NT2/D1 (cell line): ENCODE measurements at regions not wholly inside any gene's neighbourhood (a gene's known extent, or its start where the extent isn't known, plus 50 kb on each side); places are given as distances from the start of the nearest gene placed in this dataset.

ENCODE experiments used
- DNase-seq: peaks from one replicate; pipeline ENCODE4 v3.0.0-alpha.2; 2011; ENCODE audit warnings: low read depth, low spot score
- H3K27me3 ChIP-seq: 2 replicates; pipeline ENCODE4 v1.6.0; 2011; ENCODE audit warnings: mild to moderate bottlenecking; ENCODE audit not compliant: insufficient read length, insufficient read depth
- H3K36me3 ChIP-seq: 2 replicates; pipeline ENCODE4 v1.6.1; 2011; ENCODE audit warnings: mild to moderate bottlenecking, low read length, mixed read lengths; ENCODE audit not compliant: insufficient read depth, insufficient read length
- H3K4me1 ChIP-seq: 2 replicates; pipeline ENCODE4 v1.5.1; 2011; ENCODE audit not compliant: insufficient read depth, insufficient read length
- H3K4me3 ChIP-seq: 2 replicates; pipeline ENCODE4 v1.5.1; 2011; ENCODE audit warnings: low read depth; ENCODE audit not compliant: insufficient read length
- H3K9ac ChIP-seq: 2 replicates; pipeline ENCODE4 v1.6.0; 2011; ENCODE audit warnings: low read depth; ENCODE audit not compliant: insufficient read length
- H3K9me3 ChIP-seq: 2 replicates; pipeline ENCODE4 v1.5.1; 2011; ENCODE audit warnings: mild to moderate bottlenecking, low read length; ENCODE audit not compliant: insufficient read depth
- SUZ12 ChIP-seq: IDR thresholded peaks from 2 replicates; pipeline ENCODE4 v1.6.1; 2011; ENCODE audit not compliant: insufficient read length, insufficient read depth; ENCODE audit errors: extremely low read depth
- YY1 ChIP-seq: IDR thresholded peaks from 2 replicates; pipeline ENCODE4 v1.6.1; 2011; ENCODE audit not compliant: insufficient read length, insufficient read depth
- ZNF274 ChIP-seq: IDR thresholded peaks from 2 replicates; pipeline ENCODE4 v1.6.1; 2011; ENCODE audit warnings: mild to moderate bottlenecking, low read depth, low read length

DNA sequence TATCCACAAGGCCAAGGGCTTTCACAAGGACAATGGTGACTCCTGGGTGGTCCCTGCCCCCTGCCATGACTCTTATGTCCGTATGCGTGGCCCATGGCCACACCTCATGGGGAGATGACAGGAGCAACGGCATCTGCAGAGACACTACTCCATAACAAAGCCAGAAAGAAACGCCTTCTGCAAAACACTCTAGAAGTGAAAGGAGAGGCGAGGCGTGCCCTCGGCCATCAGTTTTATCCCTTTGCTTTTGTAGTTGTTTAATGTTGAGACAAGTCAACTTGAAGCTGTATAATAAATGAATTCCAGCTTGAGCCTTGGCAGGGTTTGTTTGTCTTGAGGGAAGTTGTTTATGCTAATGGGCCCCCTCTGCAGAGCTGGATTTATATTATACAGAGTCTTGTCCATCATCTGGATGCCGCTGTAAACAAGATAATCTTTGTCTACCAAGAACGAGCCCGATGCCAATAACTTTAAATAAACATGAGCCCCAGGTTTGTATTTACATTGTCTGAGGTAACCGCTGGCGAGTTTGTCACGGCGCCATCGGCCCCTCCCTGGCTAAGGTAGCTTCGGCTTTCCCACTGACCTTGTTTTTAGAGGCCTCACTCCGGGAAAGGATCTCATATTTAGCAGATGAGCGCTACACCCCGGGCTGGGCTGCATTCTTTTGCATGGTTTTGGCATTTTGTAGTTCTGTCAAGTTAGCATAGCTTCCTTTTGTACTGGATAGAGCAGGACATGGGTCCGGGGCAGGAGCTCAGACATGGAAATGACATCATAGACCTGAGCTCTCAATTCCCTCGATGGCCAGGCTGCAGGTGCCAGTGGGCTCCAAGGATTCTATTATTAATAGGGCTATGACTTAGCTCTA, 165.3 kb downstream of the ERCC6L2 start:
- H3K4me3 ChIP-seq, result no peak overlapping the region
- DNase-seq, result peak; percentile 77
- TF ChIP-seq YY1, result no peak
- TF ChIP-seq ZNF274, result no peak
- no peak for TF ChIP-seq SUZ12
- H3K36me3 ChIP-seq, result no peaks in the 10 kb centered on the region
- H3K27me3 ChIP-seq, result peaks cover 13% of the 10 kb centered on the region
- peaks cover 21% of the 10 kb centered on the region; the same call in 1 of the 2 replicates for H3K9me3 ChIP-seq
- no peak overlapping the region for H3K9ac ChIP-seq
- H3K4me1 ChIP-seq, result no peaks in the 10 kb centered on the region

DNA sequence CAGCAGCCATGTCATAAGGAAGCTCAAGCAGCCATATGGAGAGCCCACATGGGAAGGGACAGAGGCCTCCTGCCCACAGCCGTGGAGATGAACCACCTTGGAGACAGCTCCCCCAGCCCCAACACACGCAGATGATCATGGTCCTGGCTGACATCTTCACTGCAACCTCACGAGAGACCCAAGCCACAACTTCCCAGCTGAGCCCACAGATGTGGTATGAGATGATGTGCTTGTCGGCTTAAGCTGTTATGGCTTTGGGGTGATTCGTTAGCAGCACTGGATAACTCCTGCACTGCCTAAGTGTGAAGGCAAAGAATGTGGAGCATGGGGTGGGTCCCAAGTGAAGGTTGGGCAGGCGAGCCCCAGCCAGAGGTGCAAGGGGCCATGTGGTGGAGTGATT, 163.4 kb downstream of the ERCC6L2 start:
- TF ChIP-seq ZNF274, result no peak
- H3K4me3 ChIP-seq, result no peak overlapping the region
- H3K36me3 ChIP-seq, result no peaks in the 10 kb centered on the region
- peaks cover 16% of the 10 kb centered on the region for H3K27me3 ChIP-seq
- no peaks in the 10 kb centered on the region for H3K4me1 ChIP-seq
- DNase-seq, result no peak
- no peak overlapping the region for H3K9ac ChIP-seq
- peaks cover 35% of the 10 kb centered on the region; the same call in 1 of the 2 replicates for H3K9me3 ChIP-seq

- Histone ChIP-seq H3K36me3 (no peaks in the 10 kb centered on the region), H3K4me3 (no peak overlapping the region), H3K27me3 (peaks cover 16% of the 10 kb centered on the region), H3K9ac (no peak overlapping the region), H3K4me1 (no peaks in the 10 kb centered on the region), H3K9me3 (peaks cover 35% of the 10 kb centered on the region; the same call in 1 of the 2 replicates)
- no peak for DNase-seq
- no peak for TF ChIP-seq SUZ12
- no peak for TF ChIP-seq ZNF274
- no peak for TF ChIP-seq YY1
These were observed 162.8 kb downstream of the ERCC6L2 start for GRCh38 chr9:96038271-96038670.

DNA sequence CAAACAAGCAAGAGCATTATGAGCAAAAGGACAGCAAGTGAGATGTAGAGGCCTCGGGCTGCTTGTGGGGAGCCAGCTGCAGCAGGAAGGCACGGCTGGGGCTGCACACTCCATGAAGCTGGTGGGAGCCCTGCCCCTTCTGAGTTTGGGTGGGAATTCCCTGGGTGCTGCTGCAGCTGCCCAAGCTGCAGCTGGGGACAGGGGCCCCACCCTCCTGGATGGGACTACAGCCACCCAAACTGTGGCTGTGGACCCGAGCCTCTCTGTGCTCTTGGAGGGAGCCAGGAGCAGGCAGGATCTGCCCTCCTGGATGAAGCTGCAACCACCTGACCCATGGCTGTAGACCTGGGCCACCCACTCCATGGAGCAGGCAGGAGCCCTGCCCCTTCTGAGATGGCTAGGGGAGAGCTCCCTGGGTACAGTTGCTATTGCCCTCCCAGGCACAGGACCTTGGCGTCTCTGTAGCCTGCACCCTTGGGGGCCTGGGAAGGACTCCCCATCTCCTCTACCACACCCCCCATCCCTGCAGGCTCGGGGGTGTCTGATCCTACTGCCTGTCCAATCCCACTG, 159.1 kb downstream of the ERCC6L2 start:
- H3K36me3 ChIP-seq, result no peaks in the 10 kb centered on the region
- TF ChIP-seq SUZ12 (no peak), ZNF274 (no peak), YY1 (no peak)
- H3K9me3 ChIP-seq, result peaks cover 38% of the 10 kb centered on the region; the same call in 1 of the 2 replicates
- DNase-seq, result no peak
- H3K27me3 ChIP-seq, result peaks cover 16% of the 10 kb centered on the region
- peaks cover 2% of the 10 kb centered on the region for H3K4me1 ChIP-seq
- no peak overlapping the region for H3K4me3 ChIP-seq
- no peak overlapping the region for H3K9ac ChIP-seq

GRCh38 chr9:96033896-96034295, 158.4 kb downstream of the ERCC6L2 start:
- Histone ChIP-seq H3K9me3 (peaks cover 31% of the 10 kb centered on the region; the same call in 1 of the 2 replicates), H3K4me3 (no peak overlapping the region), H3K9ac (no peak overlapping the region), H3K36me3 (no peaks in the 10 kb centered on the region), H3K4me1 (peaks cover 2% of the 10 kb centered on the region), H3K27me3 (peaks cover 10% of the 10 kb centered on the region)
- TF ChIP-seq YY1 (no peak), SUZ12 (no peak), ZNF274 (no peak)
- no peak for DNase-seq

DNA sequence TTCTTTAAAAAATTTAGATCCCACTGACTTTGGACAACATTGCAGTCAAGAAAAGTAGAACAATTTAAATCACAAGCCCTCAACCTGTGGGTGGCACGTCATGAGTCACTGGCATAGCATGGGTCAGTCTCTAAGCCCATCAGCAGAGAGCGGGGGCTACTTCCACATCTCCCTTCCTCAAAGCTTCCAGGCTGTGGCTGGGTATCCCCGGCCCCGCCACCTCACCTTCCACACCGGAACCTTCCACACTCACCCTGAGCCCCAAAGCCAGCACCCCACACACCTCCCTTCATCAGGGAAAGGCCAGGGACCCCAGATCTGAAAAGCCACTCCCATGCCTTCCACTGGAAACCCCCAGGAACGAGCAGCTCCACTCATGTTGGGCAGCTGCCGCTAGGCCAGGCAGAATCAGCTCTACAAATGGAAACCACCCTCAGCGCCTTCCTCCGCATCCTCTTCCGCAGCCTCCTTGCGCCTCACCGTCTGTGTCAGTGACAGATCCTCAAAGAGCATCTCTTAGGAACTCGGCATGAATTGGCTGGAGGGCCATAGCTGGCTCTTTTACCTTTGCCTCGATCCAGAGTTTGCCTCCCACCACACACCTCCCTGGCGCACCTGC, 156.5 kb downstream of the ERCC6L2 start:
- no peak for TF ChIP-seq ZNF274
- TF ChIP-seq YY1, result no peak
- no peak for TF ChIP-seq SUZ12
- Histone ChIP-seq H3K9ac (no peak overlapping the region), H3K4me1 (peaks cover 2% of the 10 kb centered on the region), H3K9me3 (peaks cover 24% of the 10 kb centered on the region; the same call in 1 of the 2 replicates), H3K27me3 (peaks cover 3% of the 10 kb centered on the region), H3K36me3 (no peaks in the 10 kb centered on the region), H3K4me3 (no peak overlapping the region)
- DNase-seq, result no peak

DNA sequence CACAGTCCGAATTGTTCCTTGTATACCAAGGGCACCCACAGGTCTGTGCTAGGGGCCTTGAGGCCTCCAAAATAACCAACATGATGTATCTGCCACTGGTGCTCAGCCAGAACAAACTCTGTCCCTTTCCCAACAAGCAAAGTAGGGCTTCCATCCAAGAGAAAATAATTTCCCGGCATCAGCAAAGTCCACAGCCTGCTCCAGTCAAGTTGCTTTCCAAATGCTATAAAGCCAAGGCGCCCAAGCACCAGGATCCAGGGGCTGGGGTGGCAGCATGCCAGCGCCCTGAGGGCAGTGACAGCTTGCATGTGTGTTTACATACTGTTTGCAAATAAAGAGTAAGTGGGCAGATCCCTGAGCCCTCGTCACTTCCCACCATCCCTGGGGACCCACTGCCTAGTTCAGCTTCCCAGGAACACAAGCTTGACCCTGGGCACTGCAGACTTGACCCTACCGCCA, 155.9 kb downstream of the ERCC6L2 start:
- Histone ChIP-seq H3K9ac (no peak overlapping the region), H3K36me3 (no peaks in the 10 kb centered on the region), H3K4me1 (peaks cover 7% of the 10 kb centered on the region), H3K9me3 (peaks cover 23% of the 10 kb centered on the region; the same call in 1 of the 2 replicates), H3K27me3 (peaks cover 6% of the 10 kb centered on the region), H3K4me3 (no peak overlapping the region)
- TF ChIP-seq YY1 (no peak), SUZ12 (no peak), ZNF274 (no peak)
- no peak for DNase-seq
